K562 (cell line): ENCODE measurements at regions not wholly inside any gene's neighbourhood (a gene's known extent, or its start where the extent isn't known, plus 50 kb on each side); places are given as distances from the start of the nearest gene placed in this dataset.

Source experiments
- ATAC-seq: fragments of 200-7000 bp; cut with Tn5 transposase; 3 replicates; pipeline ENCODE4 v1.9.1; 2020; ENCODE audit warnings: moderate library complexity
- BruUV-seq: library from RNA; stranded (reverse); fragments of 400-500 nt; replicated peaks from 2 replicates; lab custom pipeline; 2021; lab: Mats Ljungman, UMichigan
- CTCF ChIA-PET: fragments of 300-600 bp; formaldehyde crosslinking; extraction: SDS; loops from one replicate; lab custom pipeline; 2021; ENCODE audit warnings: low intra/inter-chr PET ratio; lab: Yijun Ruan, JAX
- POLR2A ChIA-PET: fragments of 300-600, 350-650 bp; sonication (Branson Sonifier 250); formaldehyde crosslinking; extraction: SDS; loops from one replicate; lab custom pipeline; 2021; ENCODE audit warnings: antibody characterized with exemption, inconsistent platforms; lab: Yijun Ruan, JAX
- DNase-seq, 4 experiments: peaks; one replicate each; pipeline versions ENCODE4 v3.0.0 to v3.0.0-alpha.2; 2011 to 2018; ENCODE audit warnings: low spot score in 3 of 4, mixed read lengths in 3 of 4; ENCODE audit errors: extremely low read depth in 1 of 4
- FAIRE-seq: peaks from 2 replicates; lab custom pipeline; 2011; peaks lifted over from hg19 to GRCh38; lab: Jason Lieb, UNC
- H2AFZ ChIP-seq: 2 replicates; pipeline ENCODE4 v1.6.0; 2011; ENCODE audit warnings: low read depth, low read length, control low read depth, inconsistent platforms
- H3K27ac ChIP-seq: fragments of 200-600 bp; 3 replicates; pipeline ENCODE4 v1.8.0; 2011; ENCODE audit warnings: low read depth, mild to moderate bottlenecking, control low read depth, inconsistent platforms, low read length, moderate library complexity, mixed read lengths; ENCODE audit errors: extremely low read depth
- H3K27me3 ChIP-seq, 2 experiments: fragments of 300-600 bp in 1 of 2; 2 replicates in 1 of 2; 3 replicates in 1 of 2; pipeline versions ENCODE4 v1.6.0 to v1.8.0; 2011; ENCODE audit warnings: inconsistent platforms in 2 of 2, low read length in 2 of 2, mild to moderate bottlenecking in 1 of 2, mixed read lengths in 1 of 2, moderate library complexity in 1 of 2; ENCODE audit not compliant: control insufficient read depth in 2 of 2, insufficient read depth in 2 of 2
- H3K36me3 ChIP-seq: fragments of 300-600 bp; 3 replicates; pipeline ENCODE4 v1.8.0; 2011; ENCODE audit warnings: mild to moderate bottlenecking, low read length, inconsistent platforms; ENCODE audit not compliant: control insufficient read depth, insufficient read depth
- H3K4me1 ChIP-seq, 2 experiments: fragments of 200-600 bp in 1 of 2; replicated peaks in 1 of 2; 2 replicates in 1 of 2; 3 replicates in 1 of 2; pipeline versions ENCODE4 v1.5.1 to v1.8.0; 2011; ENCODE audit warnings: inconsistent platforms in 2 of 2, low read length in 2 of 2, mild to moderate bottlenecking in 1 of 2, mixed read lengths in 1 of 2, moderate library complexity in 1 of 2; ENCODE audit not compliant: control insufficient read depth in 2 of 2, insufficient read depth in 2 of 2
- H3K4me2 ChIP-seq: 2 replicates; pipeline ENCODE4 v1.6.1; 2011; ENCODE audit warnings: low read length, control low read depth, inconsistent platforms, mixed read lengths; ENCODE audit not compliant: insufficient read depth
- H3K4me3 ChIP-seq: fragments of 200-600 bp; sonication (generic), shearing (Covaris generic); 2 replicates; pipeline ENCODE4 v1.5.1; 2016; ENCODE audit warnings: control low read depth, inconsistent platforms
- H3K79me2 ChIP-seq: fragments of 200-600 bp; 3 replicates; pipeline ENCODE4 v1.8.0; 2011; ENCODE audit warnings: low read length, inconsistent platforms; ENCODE audit not compliant: control insufficient read depth, insufficient read depth
- H3K9ac ChIP-seq, 2 experiments: 2 replicates each; pipeline versions ENCODE4 v1.6.0 to v1.6.1; 2011; ENCODE audit warnings: low read depth in 2 of 2, low read length in 2 of 2, control low read depth in 1 of 2, inconsistent platforms in 1 of 2, mild to moderate bottlenecking in 1 of 2, mixed read lengths in 1 of 2; ENCODE audit not compliant: insufficient read depth in 1 of 2
- H3K9me1 ChIP-seq: one replicate; pipeline ENCODE4 v1.6.0; 2011; ENCODE audit warnings: inconsistent platforms, mild to moderate bottlenecking, low read length, moderate library complexity; ENCODE audit not compliant: control insufficient read depth, insufficient read depth
- H3K9me3 ChIP-seq: replicated peaks from 2 replicates; pipeline ENCODE4 v1.5.1; 2011; ENCODE audit warnings: low read depth, low read length, inconsistent platforms; ENCODE audit not compliant: control insufficient read depth, insufficient read depth
- H4K20me1 ChIP-seq: replicated peaks from 2 replicates; pipeline ENCODE4 v1.6.1; 2011; ENCODE audit warnings: low read length, inconsistent platforms, mixed read lengths; ENCODE audit not compliant: control insufficient read depth, insufficient read depth
- COPS2 ChIP-seq: fragments of 450-650 bp; conservative IDR thresholded peaks from 2 replicates; pipeline ENCODE4 v1.6.1; 2016; ENCODE audit warnings: mild to moderate bottlenecking, moderate library complexity
- DIDO1 ChIP-seq: fragments of 450-650 bp; IDR thresholded peaks from 2 replicates; pipeline ENCODE4 v1.6.1; 2016; ENCODE audit warnings: low read depth, missing biosample characterization, missing genetic modification characterization
- HDAC2 ChIP-seq: fragments of 450-650 bp; IDR thresholded peaks from 2 replicates; pipeline ENCODE4 v1.6.1; 2016; ENCODE audit warnings: mild to moderate bottlenecking
- KDM5B ChIP-seq: fragments of 200-600 bp; sonication (generic); IDR thresholded peaks from 2 replicates; pipeline ENCODE4 v1.6.1; 2012; ENCODE audit warnings: low read depth, mild to moderate bottlenecking, moderate library complexity, low read length, control low read depth, inconsistent platforms; ENCODE audit not compliant: insufficient replicate concordance
- NBN ChIP-seq: fragments of 450-650 bp; IDR thresholded peaks from 2 replicates; pipeline ENCODE4 v1.6.1; 2016; ENCODE audit warnings: low read depth, mild to moderate bottlenecking
- NCOA2 ChIP-seq, 2 experiments: fragments of 450-650 bp; IDR thresholded peaks; 2 replicates each; pipeline ENCODE4 v1.6.1; 2018; ENCODE audit warnings: mild to moderate bottlenecking in 2 of 2, moderate library complexity in 1 of 2; ENCODE audit not compliant: partially characterized antibody in 2 of 2
- OTX1 ChIP-seq: fragments of 450-650 bp; formaldehyde crosslinking; IDR thresholded peaks from 2 replicates; pipeline ENCODE4 v1.4.0; 2022; ENCODE audit warnings: mild to moderate bottlenecking
- SMC3 ChIP-seq: conservative IDR thresholded peaks from 2 replicates; pipeline ENCODE4 v1.6.1; 2011; ENCODE audit warnings: low read depth, low read length, improper control_type of control experiment; ENCODE audit not compliant: insufficient read depth
- SRSF3 ChIP-seq: fragments of 200-400 bp; formaldehyde crosslinking; IDR thresholded peaks from 2 replicates; pipeline ENCODE4 v1.6.1; 2016; ENCODE audit warnings: mild to moderate bottlenecking, low read length, moderate library complexity; ENCODE audit not compliant: insufficient read depth
- XRCC5 ChIP-seq: fragments of 200-400 bp; formaldehyde crosslinking; IDR thresholded peaks from 2 replicates; pipeline ENCODE4 v1.6.1; 2017; ENCODE audit warnings: low read depth, mild to moderate bottlenecking, low read length
- WGBS: fragments of 100-300 bp; shearing (Covaris generic); methylation state at CpG from one replicate; pipeline ENCODE4 v1.1.6; 2016; ENCODE audit warnings: low coverage, mixed read lengths; ENCODE audit not compliant: insufficient coverage; ENCODE audit errors: missing lambda C conversion rate; 5-methylcytosine and 5-hydroxymethylcytosine counted together
- in situ Hi-C: fragments of 300-500 bp; cut with MboI; formaldehyde crosslinking; loops from 4 replicates; pipeline ENCODE4 v1.15.0; 2018; ENCODE audit warnings: inconsistent platforms, mixed read lengths
- intact Hi-C: fragments of 100-400 bp; cut with micrococcal nuclease; formaldehyde crosslinking; loops from 2 replicates; pipeline ENCODE4 v1.14.2; 2022

GRCh38 chr3:134105876-134106556, 76.3 kb upstream of the SLCO2A1 start:
- no TSS peak for BruUV-seq
- Histone ChIP-seq H3K36me3 (no peaks in the 10 kb centered on the region), H3K4me2 (no peak overlapping the region), H2AFZ (no peak overlapping the region), H3K27ac (no peak overlapping the region), H4K20me1 (no peaks in the 10 kb centered on the region), H3K27me3 (peaks cover 0 to 4% of the 10 kb centered on the region in 2 experiments; a peak in 1 of 5 replicates), H3K9me1 (no peaks in the 10 kb centered on the region), H3K9ac (no peak overlapping the region), H3K9me3 (no peaks in the 10 kb centered on the region), H3K4me3 (no peak overlapping the region), H3K79me2 (no peaks in the 10 kb centered on the region), H3K4me1 (no peaks in the 10 kb centered on the region)
- POLR2A ChIA-PET = interaction anchor here (0.6 kb wide), 1 partner anchor 10 kb away, joined by 3 read pairs; no protein-coding TSS in a partner anchor
- 0% methylated on average over 1 of the region's 2 CpGs for WGBS
- no peak for FAIRE-seq
- no peak for ATAC-seq
- no peak for DNase-seq
- in situ Hi-C loops = no loop called here
- TF ChIP-seq COPS2 (no peak), XRCC5 (no peak), SRSF3 (no peak), NCOA2 (IDR thresholded peaks at IDR 0.05; ENCODE audit: partially characterized antibody in 2 of 2) (no peak), OTX1 (CRISPR knock-in tag) (no peak), KDM5B (no peak), NBN (no peak), SMC3 (no peak), HDAC2 (no peak), DIDO1 (tag) (no peak)
- intact Hi-C loops = no loop called here
- CTCF ChIA-PET = no interaction called here
